ENCODE measurements at regions not wholly inside any gene's neighbourhood (a gene's known extent, or its start where the extent isn't known, plus 50 kb on each side); places are given as distances from the start of the nearest gene placed in this dataset.

GRCh38 chr2:42844366-42844765, 52.0 kb upstream of the HAAO start:
- Mint-ChIP-seq H3K36me3 (ENCODE audit: insufficient read depth, unreplicated experiment) (no peaks in the 10 kb centered on the region), H3K4me1 (ENCODE audit: low read depth, unreplicated experiment) (no peaks in the 10 kb centered on the region), H3K27ac (ENCODE audit: unreplicated experiment) (no peak overlapping the region), H3K4me3 (ENCODE audit: low read depth, unreplicated experiment) (no peak overlapping the region), H3K27me3 (ENCODE audit: unreplicated experiment) (peaks cover 28% of the 10 kb centered on the region), H3K9me3 (ENCODE audit: low read depth, unreplicated experiment) (no peaks in the 10 kb centered on the region)
- CTCF ChIA-PET, result interaction anchor here (1.0 kb wide), 1 partner anchor 10 kb away, joined by 3 read pairs; no protein-coding TSS in a partner anchor
- TF ChIP-seq, protein P1, sequence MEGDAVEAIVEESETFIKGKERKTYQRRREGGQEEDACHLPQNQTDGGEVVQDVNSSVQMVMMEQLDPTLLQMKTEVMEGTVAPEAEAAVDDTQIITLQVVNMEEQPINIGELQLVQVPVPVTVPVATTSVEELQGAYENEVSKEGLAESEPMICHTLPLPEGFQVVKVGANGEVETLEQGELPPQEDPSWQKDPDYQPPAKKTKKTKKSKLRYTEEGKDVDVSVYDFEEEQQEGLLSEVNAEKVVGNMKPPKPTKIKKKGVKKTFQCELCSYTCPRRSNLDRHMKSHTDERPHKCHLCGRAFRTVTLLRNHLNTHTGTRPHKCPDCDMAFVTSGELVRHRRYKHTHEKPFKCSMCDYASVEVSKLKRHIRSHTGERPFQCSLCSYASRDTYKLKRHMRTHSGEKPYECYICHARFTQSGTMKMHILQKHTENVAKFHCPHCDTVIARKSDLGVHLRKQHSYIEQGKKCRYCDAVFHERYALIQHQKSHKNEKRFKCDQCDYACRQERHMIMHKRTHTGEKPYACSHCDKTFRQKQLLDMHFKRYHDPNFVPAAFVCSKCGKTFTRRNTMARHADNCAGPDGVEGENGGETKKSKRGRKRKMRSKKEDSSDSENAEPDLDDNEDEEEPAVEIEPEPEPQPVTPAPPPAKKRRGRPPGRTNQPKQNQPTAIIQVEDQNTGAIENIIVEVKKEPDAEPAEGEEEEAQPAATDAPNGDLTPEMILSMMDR (IDR thresholded peaks at IDR 0.05; ENCODE audit: unreplicated experiment), result no peak
- intact Hi-C loops (cut with micrococcal nuclease; ENCODE audit: unreplicated experiment), result no loop called here
- no peak for DNase-seq
- no TSS peak for BruUV-seq (replicated peaks)

DNA sequence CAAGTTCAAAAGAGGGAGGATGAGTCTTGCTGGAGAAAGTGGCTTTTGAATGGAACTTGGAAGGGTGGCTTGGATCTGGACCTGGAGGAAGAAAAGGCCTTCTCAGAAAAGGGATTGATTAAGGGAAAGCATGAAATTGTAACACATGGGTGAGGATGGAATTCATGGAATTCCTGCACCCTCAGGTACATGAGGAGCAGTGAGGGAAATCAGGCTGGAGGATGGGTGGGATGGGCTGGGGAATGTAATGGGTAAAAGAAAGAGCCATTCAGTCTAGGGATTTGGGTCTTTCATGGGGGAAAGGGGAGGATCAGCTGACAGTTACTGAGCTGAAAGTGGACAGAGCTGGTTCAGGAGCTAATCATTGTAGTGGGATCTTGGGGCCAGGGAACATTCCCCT, 51.2 kb upstream of the HAAO start:
- Mint-ChIP-seq H3K27me3 (ENCODE audit: unreplicated experiment) (peaks cover 28% of the 10 kb centered on the region), H3K4me1 (ENCODE audit: low read depth, unreplicated experiment) (no peaks in the 10 kb centered on the region), H3K4me3 (ENCODE audit: low read depth, unreplicated experiment) (no peak overlapping the region), H3K36me3 (ENCODE audit: insufficient read depth, unreplicated experiment) (no peaks in the 10 kb centered on the region), H3K27ac (ENCODE audit: unreplicated experiment) (no peak overlapping the region), H3K9me3 (ENCODE audit: low read depth, unreplicated experiment) (no peaks in the 10 kb centered on the region)
- intact Hi-C loops (cut with micrococcal nuclease; ENCODE audit: unreplicated experiment), result no loop called here
- CTCF ChIA-PET, result interaction anchor here (1.0 kb wide), 1 partner anchor 11 kb away, joined by 3 read pairs; no protein-coding TSS in a partner anchor
- DNase-seq, result no peak
- BruUV-seq (replicated peaks), result no TSS peak
- TF ChIP-seq, protein P1 (IDR thresholded peaks at IDR 0.05; ENCODE audit: unreplicated experiment), result no peak

DNA sequence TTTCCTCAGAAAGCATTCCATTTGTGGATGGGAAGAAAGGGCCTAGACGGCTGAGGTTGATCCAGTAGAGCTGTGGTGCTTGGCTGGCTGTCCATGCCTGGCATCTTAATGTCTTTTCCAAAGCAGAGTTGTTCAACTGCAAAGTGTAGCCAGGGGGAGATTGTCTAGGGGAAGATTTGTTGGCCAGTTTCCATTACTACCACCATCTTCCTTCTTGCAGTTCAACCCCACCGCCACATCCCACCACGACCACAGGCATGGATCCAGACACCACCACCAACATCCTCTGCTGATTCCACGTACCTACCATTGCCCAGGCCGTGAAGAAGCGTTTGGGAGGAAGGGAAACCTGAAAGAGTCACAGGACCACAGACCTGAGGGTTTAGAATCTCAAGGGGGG, 50.7 kb upstream of the HAAO start:
- BruUV-seq (replicated peaks), result no TSS peak

DNA sequence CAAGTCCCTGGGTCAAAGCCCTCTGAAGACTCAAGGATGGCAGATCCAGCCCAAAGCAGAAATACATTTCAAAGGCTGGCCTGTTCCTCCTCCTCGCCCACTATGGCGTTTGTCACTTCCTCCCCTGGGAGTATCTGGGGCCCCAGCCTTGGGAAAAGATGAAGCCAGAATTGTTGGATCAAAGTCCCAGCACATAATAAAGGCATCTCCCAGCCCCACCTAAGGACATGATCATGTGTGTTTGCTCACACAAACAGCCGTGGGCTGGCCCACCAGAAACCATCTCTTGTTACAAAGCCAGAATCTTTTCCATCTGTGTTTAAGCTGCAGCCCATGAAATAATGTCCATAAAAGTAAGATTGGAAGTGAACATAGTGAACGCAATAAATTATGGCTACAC, 50.1 kb upstream of the HAAO start:
- H3K36me3 Mint-ChIP-seq (ENCODE audit: insufficient read depth, unreplicated experiment), result no peaks in the 10 kb centered on the region
- CTCF ChIA-PET, result no interaction called here
- H3K4me1 Mint-ChIP-seq (ENCODE audit: low read depth, unreplicated experiment), result no peaks in the 10 kb centered on the region
- BruUV-seq (replicated peaks), result no TSS peak
- H3K27me3 Mint-ChIP-seq (ENCODE audit: unreplicated experiment), result peaks cover 28% of the 10 kb centered on the region
- no peak overlapping the region for H3K4me3 Mint-ChIP-seq (ENCODE audit: low read depth, unreplicated experiment)
- DNase-seq, result no peak
- intact Hi-C loops (cut with micrococcal nuclease; ENCODE audit: unreplicated experiment), result no loop called here
- H3K9me3 Mint-ChIP-seq (ENCODE audit: low read depth, unreplicated experiment), result no peaks in the 10 kb centered on the region
- no peak overlapping the region for H3K27ac Mint-ChIP-seq (ENCODE audit: unreplicated experiment)
- TF ChIP-seq, protein P1 (IDR thresholded peaks at IDR 0.05; ENCODE audit: unreplicated experiment), result no peak

More for the DNA sequence above, 50.7 kb upstream of the HAAO start:
- no peaks in the 10 kb centered on the region for H3K36me3 Mint-ChIP-seq (ENCODE audit: insufficient read depth, unreplicated experiment)
- intact Hi-C loops (cut with micrococcal nuclease; ENCODE audit: unreplicated experiment), result no loop called here
- H3K27me3 Mint-ChIP-seq (ENCODE audit: unreplicated experiment), result peaks cover 28% of the 10 kb centered on the region
- no peak for DNase-seq
- H3K9me3 Mint-ChIP-seq (ENCODE audit: low read depth, unreplicated experiment), result no peaks in the 10 kb centered on the region
- H3K4me1 Mint-ChIP-seq (ENCODE audit: low read depth, unreplicated experiment), result no peaks in the 10 kb centered on the region
- CTCF ChIA-PET, result interaction anchor here (1.0 kb wide), 1 partner anchor 12 kb away, joined by 3 read pairs; no protein-coding TSS in a partner anchor
- H3K4me3 Mint-ChIP-seq (ENCODE audit: low read depth, unreplicated experiment), result no peak overlapping the region
- H3K27ac Mint-ChIP-seq (ENCODE audit: unreplicated experiment), result no peak overlapping the region
- TF ChIP-seq, protein P1 (IDR thresholded peaks at IDR 0.05; ENCODE audit: unreplicated experiment), result no peak

All from Calu3 (cell line).